Body of pancreas (tissue), 4 donors: ENCODE measurements at regions not wholly inside any gene's neighbourhood (a gene's known extent, or its start where the extent isn't known, plus 50 kb on each side); places are given as distances from the start of the nearest gene placed in this dataset.

Source experiments
- CTCF ChIP-seq, 7 experiments: fragments of 450-650 bp in 4 of 7; fragments of 200-600 bp in 3 of 7; sonication (generic) in 3 of 7; IDR thresholded peaks; one replicate each; pipeline ENCODE4 v1.5.1; 2016 to 2019; ENCODE audit warnings: antibody characterized with exemption in 7 of 7
- POLR2A ChIP-seq, 3 donors: fragments of 450-650 bp; IDR thresholded peaks; one replicate each; pipeline ENCODE4 v1.6.1; 2016; ENCODE audit warnings: antibody characterized with exemption in 3 of 3, mild to moderate bottlenecking in 2 of 3

GRCh38 chr5:54721951-54722654, 204.5 kb downstream of the SNX18 start:
- TF ChIP-seq CTCF (IDR thresholded peaks at IDR 0.05) (no peak), POLR2A (IDR thresholded peaks at IDR 0.05) (no peak)
